HCT116 (cell line): ENCODE measurements at regions not wholly inside any gene's neighbourhood (a gene's known extent, or its start where the extent isn't known, plus 50 kb on each side); places are given as distances from the start of the nearest gene placed in this dataset.

Experiments
- ATAC-seq: fragments of 200-7000 bp; cut with Tn5 transposase; 2 replicates; pipeline ENCODE4 v1.9.1; 2020; ENCODE audit warnings: mild to moderate bottlenecking, moderate library complexity
- BruUV-seq: library from RNA; stranded (reverse); fragments of 400-500 nt; replicated peaks from 2 replicates; lab custom pipeline; 2021; lab: Mats Ljungman, UMichigan
- CTCF ChIA-PET: fragments of 300-600 bp; sonication (Branson Sonifier 250); formaldehyde crosslinking; loops from one replicate; lab custom pipeline; 2021; ENCODE audit warnings: antibody characterized with exemption; lab: Charles Lee
- POLR2A ChIA-PET: fragments of 300-600, 350-600 bp; sonication (Branson Sonifier 250); formaldehyde crosslinking; loops from one replicate; lab custom pipeline; 2021; ENCODE audit warnings: antibody characterized with exemption; lab: Charles Lee
- RAD21 ChIA-PET, 2 experiments: fragments of 300-600 bp; sonication (Branson Sonifier 250); formaldehyde crosslinking; loops; one replicate each; lab custom pipeline; 2023; ENCODE audit warnings: low total read pairs in 2 of 2; ENCODE audit not compliant: uncharacterized antibody in 2 of 2, unreplicated experiment in 2 of 2, low non-redundant PET in 1 of 2; lab: Charles Lee
- DNase-seq: peaks from one replicate; pipeline ENCODE4 v3.0.0-alpha.2; 2010; ENCODE audit warnings: low read depth, low spot score
- H2AFZ ChIP-seq: fragments of 200-600 bp; shearing (Covaris generic), sonication (generic); 2 replicates; pipeline ENCODE4 v1.6.1; 2017; ENCODE audit warnings: low read depth, mixed run types, mixed read lengths, antibody characterized with exemption, low read length; ENCODE audit not compliant: poor library complexity, severe bottlenecking
- H3K27ac ChIP-seq: 2 replicates; pipeline ENCODE4 v1.5.1; 2012; ENCODE audit warnings: low read depth, low read length
- H3K27me3 ChIP-seq: fragments of 200-600 bp; sonication (generic); 2 replicates; pipeline ENCODE4 v1.6.1; 2016; ENCODE audit warnings: mixed run types, low read length, mixed read lengths; ENCODE audit not compliant: insufficient read depth
- H3K36me3 ChIP-seq, 2 experiments: fragments of 200-500 bp in 1 of 2; fragments of 200-600 bp in 1 of 2; sonication (Bioruptor generic) in 1 of 2; sonication (generic) in 1 of 2; 2 replicates each; pipeline versions ENCODE4 v1.5.1 to v1.6.1; 2014 to 2016; ENCODE audit warnings: low read length in 2 of 2, inconsistent platforms in 1 of 2, mixed read lengths in 1 of 2, mixed run types in 1 of 2; ENCODE audit not compliant: insufficient read depth in 2 of 2, control insufficient read depth in 1 of 2
- H3K4me1 ChIP-seq, 2 experiments: fragments of 200-600 bp in 1 of 2; sonication (generic) in 1 of 2; 2 replicates each; pipeline versions ENCODE4 v1.5.1 to v1.6.1; 2012 to 2017; ENCODE audit warnings: low read length in 2 of 2, inconsistent platforms in 1 of 2, mild to moderate bottlenecking in 1 of 2, mixed read lengths in 1 of 2, mixed run types in 1 of 2, moderate library complexity in 1 of 2; ENCODE audit not compliant: insufficient read depth in 2 of 2, control insufficient read depth in 1 of 2
- H3K4me2 ChIP-seq: fragments of 200-600 bp; sonication (generic); 2 replicates; pipeline ENCODE4 v1.6.1; 2017; ENCODE audit warnings: mixed run types, low read length, mixed read lengths
- H3K4me3 ChIP-seq, 2 experiments: fragments of 200-600 bp in 1 of 2; sonication (generic) in 1 of 2; replicated peaks in 1 of 2; 2 replicates each; pipeline ENCODE4 v1.5.1; 2011 to 2016; ENCODE audit warnings: low read length in 2 of 2, control low read depth in 1 of 2, low read depth in 1 of 2, mild to moderate bottlenecking in 1 of 2, mixed read lengths in 1 of 2, mixed run types in 1 of 2
- H3K79me2 ChIP-seq: fragments of 200-600 bp; sonication (generic); 2 replicates; pipeline ENCODE4 v1.6.1; 2017; ENCODE audit warnings: mild to moderate bottlenecking, mixed run types, low read length, moderate library complexity, mixed read lengths; ENCODE audit not compliant: insufficient read depth
- H3K9ac ChIP-seq: fragments of 200-600 bp; sonication (generic); 2 replicates; pipeline ENCODE4 v1.6.1; 2016; ENCODE audit warnings: low read length, mixed read lengths
- H3K9me2 ChIP-seq: fragments of 200-600 bp; sonication (generic), shearing (Covaris generic); 2 replicates; pipeline ENCODE4 v1.6.1; 2017; ENCODE audit warnings: mixed run types, mild to moderate bottlenecking, moderate library complexity; ENCODE audit not compliant: insufficient read depth
- H3K9me3 ChIP-seq, 2 experiments: fragments of 200-500 bp in 1 of 2; fragments of 200-600 bp in 1 of 2; sonication (Bioruptor generic) in 1 of 2; sonication (generic) in 1 of 2; 2 replicates each; pipeline ENCODE4 v1.6.1; 2014 to 2017; ENCODE audit warnings: low read length in 2 of 2, mixed read lengths in 2 of 2, inconsistent platforms in 1 of 2, low read depth in 1 of 2, mild to moderate bottlenecking in 1 of 2, mixed run types in 1 of 2, moderate library complexity in 1 of 2; ENCODE audit not compliant: control insufficient read depth in 1 of 2, insufficient read depth in 1 of 2
- H4K20me1 ChIP-seq: fragments of 200-600 bp; sonication (generic), shearing (Covaris generic); 2 replicates; pipeline ENCODE4 v1.6.1; 2017; ENCODE audit warnings: mixed run types, mild to moderate bottlenecking, moderate library complexity; ENCODE audit not compliant: insufficient read depth
- CEBPB ChIP-seq: IDR thresholded peaks from 2 replicates; pipeline ENCODE4 v1.6.1; 2012; ENCODE audit warnings: low read depth
- ELF1 ChIP-seq: IDR thresholded peaks from 2 replicates; pipeline ENCODE4 v1.6.1; 2012; ENCODE audit warnings: low read depth, borderline replicate concordance
- FOSL1 ChIP-seq: IDR thresholded peaks from 2 replicates; pipeline ENCODE4 v1.6.1; 2012; ENCODE audit warnings: low read depth
- YY1 ChIP-seq: IDR thresholded peaks from 2 replicates; pipeline ENCODE4 v1.6.1; 2011; ENCODE audit warnings: low read length, low read depth, moderate library complexity, mild to moderate bottlenecking; ENCODE audit not compliant: insufficient replicate concordance; ENCODE audit errors: extremely low read depth
- ZFX ChIP-seq: fragments of 450-650 bp; IDR thresholded peaks from 2 replicates; pipeline ENCODE4 v1.6.1; 2017
- intact Hi-C: fragments of 100-400 bp; cut with micrococcal nuclease; formaldehyde crosslinking; loops from 2 replicates; pipeline ENCODE4 v1.10.0; 2022
- TF ChIP-seq, protein P1 (sequence below): IDR thresholded peaks from 2 replicates; pipeline ENCODE4 v1.6.1; 2012

- no peak for ATAC-seq
- H3K4me2 ChIP-seq = no peak overlapping the region
- H3K36me3 ChIP-seq = no peaks in the 10 kb centered on the region
- H3K9me2 ChIP-seq = no peaks in the 10 kb centered on the region
- H2AFZ ChIP-seq = no peak overlapping the region
- H3K9ac ChIP-seq = no peak overlapping the region
- no peaks in the 10 kb centered on the region for H4K20me1 ChIP-seq
- POLR2A ChIA-PET = no interaction called here
- no peaks in the 10 kb centered on the region for H3K79me2 ChIP-seq
- no peak overlapping the region for H3K4me3 ChIP-seq
- DNase-seq = no peak
- no TSS peak for BruUV-seq
- H3K9me3 ChIP-seq = no peaks in the 10 kb centered on the region
- peaks cover 11% of the 10 kb centered on the region in 2 experiments for H3K4me1 ChIP-seq
- CTCF ChIA-PET = no interaction called here
- TF ChIP-seq ELF1 (no peak), CEBPB (no peak)
- TF ChIP-seq, protein P1, sequence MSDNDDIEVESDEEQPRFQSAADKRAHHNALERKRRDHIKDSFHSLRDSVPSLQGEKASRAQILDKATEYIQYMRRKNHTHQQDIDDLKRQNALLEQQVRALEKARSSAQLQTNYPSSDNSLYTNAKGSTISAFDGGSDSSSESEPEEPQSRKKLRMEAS = no peak
- no peak overlapping the region for H3K27ac ChIP-seq
- RAD21 ChIA-PET = no interaction called here
- intact Hi-C loops = no loop called here
- no peaks in the 10 kb centered on the region for H3K27me3 ChIP-seq
These were observed 84.9 kb downstream of the ZNF365 start for GRCh38 chr10:62459072-62459471.

GRCh38 chr10:62459500-62459899 is 85.3 kb downstream of the ZNF365 start:
- Histone ChIP-seq H3K4me3 (no peak overlapping the region), H3K4me1 (peaks cover 7% of the 10 kb centered on the region in 2 experiments), H3K27me3 (no peaks in the 10 kb centered on the region), H3K27ac (no peak overlapping the region), H3K79me2 (no peaks in the 10 kb centered on the region), H4K20me1 (no peaks in the 10 kb centered on the region)
- ATAC-seq = no peak
- POLR2A ChIA-PET = no interaction called here
- no TSS peak for BruUV-seq
- intact Hi-C loops = no loop called here
- TF ChIP-seq CEBPB = no peak
- TF ChIP-seq YY1 = no peak
- no peak for TF ChIP-seq FOSL1
- no peak for TF ChIP-seq ZFX
- TF ChIP-seq, all 23 proteins: peak for 0
- CTCF ChIA-PET = no interaction called here
- Histone ChIP-seq H3K36me3 (no peaks in the 10 kb centered on the region), H2AFZ (no peak overlapping the region), H3K9ac (no peak overlapping the region), H3K9me3 (no peaks in the 10 kb centered on the region), H3K4me2 (no peak overlapping the region), H3K9me2 (no peaks in the 10 kb centered on the region)
- RAD21 ChIA-PET = no interaction called here
- no peak for DNase-seq
